ENCODE measurements at regions not wholly inside any gene's neighbourhood (a gene's known extent, or its start where the extent isn't known, plus 50 kb on each side); places are given as distances from the start of the nearest gene placed in this dataset.

DNA sequence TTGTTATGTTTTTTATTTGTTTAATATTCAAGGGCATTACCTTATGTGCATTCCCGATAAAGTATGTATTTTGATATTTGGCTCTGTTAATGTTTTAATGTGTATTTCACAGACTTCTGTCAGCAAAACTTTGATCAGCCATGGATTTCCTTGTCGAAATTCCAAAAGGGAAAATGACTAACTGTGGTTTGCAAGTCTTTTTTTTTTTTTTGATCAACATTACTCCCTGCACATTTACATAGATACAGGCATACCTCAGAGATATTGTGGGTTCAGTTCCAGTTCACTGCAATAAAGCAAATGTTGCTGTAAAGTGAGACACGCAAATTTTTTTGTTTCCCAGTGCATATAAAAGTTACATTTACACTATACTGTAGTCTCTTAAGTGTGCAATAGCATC lies 351.9 kb downstream of the CXCL12 start:
- TF ChIP-seq CTCF (IDR thresholded peaks at IDR 0.05) (no peak), POLR2AphosphoS5 (IDR thresholded peaks at IDR 0.05) (no peak)

Data from transverse colon (tissue), 4 donors.